ENCODE measurements at regions not wholly inside any gene's neighbourhood (a gene's known extent, or its start where the extent isn't known, plus 50 kb on each side); places are given as distances from the start of the nearest gene placed in this dataset.
A peak's percentile ranks its signal among the peaks of the same experiment; 100 is the strongest.

GRCh38 chr3:124635169-124635539 is 95.1 kb upstream of the UMPS start (continued):
- TF ChIP-seq POGK (CRISPR knock-in tag; conservative IDR thresholded peaks at IDR 0.05): 0 out of 2 replicates have a peak, but pooled peaks have one; percentile 29
- TF ChIP-seq ZNF724P (CRISPR knock-in tag; IDR thresholded peaks at IDR 0.05; ENCODE audit: borderline replicate concordance): no peak
- peak; percentile 21; the same call in 1 of the 2 replicates for TF ChIP-seq YEATS2 (CRISPR knock-in tag; IDR thresholded peaks at IDR 0.05; ENCODE audit: borderline replicate concordance)
- TF ChIP-seq MAFG (CRISPR knock-in tag; IDR thresholded peaks at IDR 0.05): no peak
- TF ChIP-seq ZNF672 (CRISPR knock-in tag; IDR thresholded peaks at IDR 0.05): no peak
- TF ChIP-seq ZNF580 (CRISPR knock-in tag; IDR thresholded peaks at IDR 0.05; ENCODE audit: borderline replicate concordance, low read depth): peak; percentile 36; the same call in 1 of the 2 replicates
- TF ChIP-seq ZHX1 (CRISPR knock-in tag; IDR thresholded peaks at IDR 0.05; ENCODE audit: low read depth): no peak
- TF ChIP-seq FOXA3 (CRISPR knock-in tag; IDR thresholded peaks at IDR 0.05): peak; percentile 98
- TF ChIP-seq TAF1 (CRISPR knock-in tag; IDR thresholded peaks at IDR 0.05): 0 out of 2 replicates have a peak, but pooled peaks have one; percentile 34
- TF ChIP-seq, protein P1, sequence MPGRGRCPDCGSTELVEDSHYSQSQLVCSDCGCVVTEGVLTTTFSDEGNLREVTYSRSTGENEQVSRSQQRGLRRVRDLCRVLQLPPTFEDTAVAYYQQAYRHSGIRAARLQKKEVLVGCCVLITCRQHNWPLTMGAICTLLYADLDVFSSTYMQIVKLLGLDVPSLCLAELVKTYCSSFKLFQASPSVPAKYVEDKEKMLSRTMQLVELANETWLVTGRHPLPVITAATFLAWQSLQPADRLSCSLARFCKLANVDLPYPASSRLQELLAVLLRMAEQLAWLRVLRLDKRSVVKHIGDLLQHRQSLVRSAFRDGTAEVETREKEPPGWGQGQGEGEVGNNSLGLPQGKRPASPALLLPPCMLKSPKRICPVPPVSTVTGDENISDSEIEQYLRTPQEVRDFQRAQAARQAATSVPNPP (CRISPR knock-in tag; IDR thresholded peaks at IDR 0.05): no peak
- TF ChIP-seq RXRA (CRISPR knock-in tag; IDR thresholded peaks at IDR 0.05): peak; percentile 90; the same call in 1 of the 2 replicates
- TF ChIP-seq AGO1 (IDR thresholded peaks at IDR 0.05; ENCODE audit: low read depth, low read length, poor library complexity, severe bottlenecking): no peak
- TF ChIP-seq ZNF740 (CRISPR knock-in tag; IDR thresholded peaks at IDR 0.05): no peak
- no peak for TF ChIP-seq ZUFSP (CRISPR knock-in tag; IDR thresholded peaks at IDR 0.05; ENCODE audit: borderline replicate concordance)
- TF ChIP-seq ZBTB25 (CRISPR knock-in tag; IDR thresholded peaks at IDR 0.05): no peak; the same call in 1 of the 2 replicates
- TF ChIP-seq ZNF800 (CRISPR knock-in tag; IDR thresholded peaks at IDR 0.05): no peak
- no peak for TF ChIP-seq TAF15 (IDR thresholded peaks at IDR 0.05; ENCODE audit: low read depth, low read length, poor library complexity, severe bottlenecking)
- no peak for TF ChIP-seq KLF11 (CRISPR knock-in tag; IDR thresholded peaks at IDR 0.05)

All from HepG2 (cell line).